Femur (tissue), 1 donor: ENCODE measurements at regions not wholly inside any gene's neighbourhood (a gene's known extent, or its start where the extent isn't known, plus 50 kb on each side); places are given as distances from the start of the nearest gene placed in this dataset.

Source experiments
- DNase-seq: peaks from one replicate; pipeline ENCODE4 v3.0.0-alpha.2; 2017

- DNase-seq: no peak
These were observed 2085.7 kb upstream of the C9orf72 start for GRCh38 chr9:29659014-29659413.

GRCh38 chr9:29659736-29660135 is 2086.5 kb upstream of the C9orf72 start:
- DNase-seq: no peak

- DNase-seq: no peak
These were observed 2095.5 kb upstream of the C9orf72 start for GRCh38 chr9:29668732-29669131.

- no peak for DNase-seq
These were observed 2096.3 kb upstream of the C9orf72 start for GRCh38 chr9:29669613-29670012.

- no peak for DNase-seq
These were observed 2112.2 kb upstream of the C9orf72 start for GRCh38 chr9:29685531-29685930.

GRCh38 chr9:29691145-29691544 is 2117.9 kb upstream of the C9orf72 start:
- DNase-seq: no peak

GRCh38 chr9:29691758-29692407 is 2118.6 kb upstream of the C9orf72 start:
- DNase-seq: no peak

- DNase-seq: no peak
These were observed 2123.7 kb upstream of the C9orf72 start for GRCh38 chr9:29697011-29697410.

- no peak for DNase-seq
These were observed 2128.3 kb upstream of the C9orf72 start for GRCh38 chr9:29701559-29701958.

- DNase-seq: no peak
These were observed 2128.7 kb upstream of the C9orf72 start for GRCh38 chr9:29701971-29702370.

GRCh38 chr9:29714860-29715259 is 2141.6 kb upstream of the C9orf72 start:
- DNase-seq: no peak

- DNase-seq: no peak
These were observed 2144.3 kb upstream of the C9orf72 start for GRCh38 chr9:29717631-29718030.

- DNase-seq: no peak
These were observed 2156.9 kb upstream of the C9orf72 start for GRCh38 chr9:29730163-29730562.

- no peak for DNase-seq
These were observed 2167.2 kb upstream of the C9orf72 start for GRCh38 chr9:29740518-29740917.

- no peak for DNase-seq
These were observed 2167.9 kb upstream of the C9orf72 start for GRCh38 chr9:29741169-29741568.

- DNase-seq: no peak
These were observed 2176.8 kb upstream of the C9orf72 start for GRCh38 chr9:29750062-29750461.

- DNase-seq: no peak
These were observed 2177.9 kb upstream of the C9orf72 start for GRCh38 chr9:29751226-29751625.

GRCh38 chr9:29753638-29754037 is 2180.4 kb upstream of the C9orf72 start:
- DNase-seq: no peak

- no peak for DNase-seq
These were observed 2195.7 kb upstream of the C9orf72 start for GRCh38 chr9:29769019-29769418.

- DNase-seq: no peak
These were observed 2200.4 kb upstream of the C9orf72 start for GRCh38 chr9:29773676-29774075.

GRCh38 chr9:29775491-29775890 is 2202.2 kb upstream of the C9orf72 start:
- DNase-seq: no peak

GRCh38 chr9:29778281-29778849 is 2205.1 kb upstream of the C9orf72 start:
- no peak for DNase-seq

- DNase-seq: no peak
These were observed 2220.7 kb upstream of the C9orf72 start for GRCh38 chr9:29793970-29794369.

GRCh38 chr9:29796291-29796952 is 2223.1 kb upstream of the C9orf72 start:
- no peak for DNase-seq

- DNase-seq: no peak
These were observed 2225.3 kb upstream of the C9orf72 start for GRCh38 chr9:29798599-29798998.
